MCF 10A (cell line): ENCODE measurements at regions not wholly inside any gene's neighbourhood (a gene's known extent, or its start where the extent isn't known, plus 50 kb on each side); places are given as distances from the start of the nearest gene placed in this dataset.

ENCODE experiments used
- BruUV-seq: library from RNA; stranded (reverse); fragments of 400-500 nt; replicated peaks from 2 replicates; lab custom pipeline; 2021; lab: Mats Ljungman, UMichigan
- CTCF ChIA-PET: fragments of 300-600 bp; sonication (Branson Sonifier 250); formaldehyde crosslinking; extraction: SDS; loops from one replicate; lab custom pipeline; 2021; ENCODE audit warnings: antibody characterized with exemption, inconsistent platforms; lab: Yijun Ruan, JAX
- POLR2A ChIA-PET: fragments of 300-600, 350-650 bp; sonication (Branson Sonifier 250); formaldehyde crosslinking; extraction: SDS; loops from one replicate; lab custom pipeline; 2020; ENCODE audit warnings: antibody characterized with exemption, inconsistent platforms; lab: Yijun Ruan, JAX
- DNase-seq: peaks from one replicate; pipeline ENCODE4 v3.0.0-alpha.2; 2018; ENCODE audit not compliant: unreplicated experiment
- H3K27ac Mint-ChIP-seq: one replicate; pipeline ENCODE4 v1.8.0; 2022; ENCODE audit warnings: mild to moderate bottlenecking, low read depth, mixed read lengths; ENCODE audit not compliant: unreplicated experiment
- H3K27me3 Mint-ChIP-seq: one replicate; pipeline ENCODE4 v1.8.0; 2022; ENCODE audit warnings: mixed read lengths; ENCODE audit not compliant: insufficient read depth, unreplicated experiment
- H3K36me3 Mint-ChIP-seq: one replicate; pipeline ENCODE4 v1.8.0; 2022; ENCODE audit warnings: mild to moderate bottlenecking, moderate library complexity, mixed read lengths; ENCODE audit not compliant: insufficient read depth, unreplicated experiment
- H3K4me1 Mint-ChIP-seq: one replicate; pipeline ENCODE4 v1.8.0; 2022; ENCODE audit warnings: mixed read lengths; ENCODE audit not compliant: insufficient read depth, unreplicated experiment
- H3K4me3 Mint-ChIP-seq: one replicate; pipeline ENCODE4 v1.8.0; 2022; ENCODE audit warnings: mild to moderate bottlenecking, moderate library complexity, mixed read lengths; ENCODE audit not compliant: unreplicated experiment
- H3K9me3 Mint-ChIP-seq: one replicate; pipeline ENCODE4 v1.8.0; 2022; ENCODE audit warnings: mixed read lengths; ENCODE audit not compliant: unreplicated experiment
- intact Hi-C: fragments of 100-400 bp; cut with micrococcal nuclease; formaldehyde crosslinking; loops from 2 replicates; pipeline ENCODE4 v1.14.1; 2022
- TF ChIP-seq, protein P1 (sequence below): fragments of 200-600 bp; IDR thresholded peaks from one replicate; pipeline ENCODE4 v1.8.0; 2022; ENCODE audit warnings: antibody characterized with exemption, mild to moderate bottlenecking; ENCODE audit not compliant: unreplicated experiment

DNA sequence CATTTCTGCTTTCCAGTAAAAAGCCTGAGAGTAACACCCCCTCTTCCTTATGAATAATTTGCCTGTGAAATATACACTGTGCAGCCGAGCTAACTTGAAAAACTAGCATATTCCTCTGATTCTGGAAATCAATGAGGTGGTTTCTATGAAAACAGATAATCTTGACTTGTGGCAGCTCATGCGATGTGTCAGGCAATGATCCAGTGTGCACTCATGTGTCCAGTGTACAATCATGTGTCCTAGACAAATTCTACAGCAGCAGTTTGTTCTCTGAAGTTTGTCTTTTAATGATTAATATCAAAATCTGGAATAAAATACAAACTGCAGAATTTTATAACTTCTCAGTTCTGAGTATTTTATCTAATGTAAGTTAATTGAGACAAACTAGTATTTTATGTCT is 2213.9 kb upstream of the PCDH20 start:
- intact Hi-C loops: no loop called here
- Mint-ChIP-seq H3K27ac (no peak overlapping the region), H3K4me3 (no peak overlapping the region), H3K4me1 (no peaks in the 10 kb centered on the region), H3K27me3 (peaks cover 10% of the 10 kb centered on the region), H3K9me3 (no peaks in the 10 kb centered on the region), H3K36me3 (no peaks in the 10 kb centered on the region)
- ChIA-PET POLR2A (no interaction called here), CTCF (no interaction called here)
- DNase-seq: no peak
- TF ChIP-seq, protein P1, sequence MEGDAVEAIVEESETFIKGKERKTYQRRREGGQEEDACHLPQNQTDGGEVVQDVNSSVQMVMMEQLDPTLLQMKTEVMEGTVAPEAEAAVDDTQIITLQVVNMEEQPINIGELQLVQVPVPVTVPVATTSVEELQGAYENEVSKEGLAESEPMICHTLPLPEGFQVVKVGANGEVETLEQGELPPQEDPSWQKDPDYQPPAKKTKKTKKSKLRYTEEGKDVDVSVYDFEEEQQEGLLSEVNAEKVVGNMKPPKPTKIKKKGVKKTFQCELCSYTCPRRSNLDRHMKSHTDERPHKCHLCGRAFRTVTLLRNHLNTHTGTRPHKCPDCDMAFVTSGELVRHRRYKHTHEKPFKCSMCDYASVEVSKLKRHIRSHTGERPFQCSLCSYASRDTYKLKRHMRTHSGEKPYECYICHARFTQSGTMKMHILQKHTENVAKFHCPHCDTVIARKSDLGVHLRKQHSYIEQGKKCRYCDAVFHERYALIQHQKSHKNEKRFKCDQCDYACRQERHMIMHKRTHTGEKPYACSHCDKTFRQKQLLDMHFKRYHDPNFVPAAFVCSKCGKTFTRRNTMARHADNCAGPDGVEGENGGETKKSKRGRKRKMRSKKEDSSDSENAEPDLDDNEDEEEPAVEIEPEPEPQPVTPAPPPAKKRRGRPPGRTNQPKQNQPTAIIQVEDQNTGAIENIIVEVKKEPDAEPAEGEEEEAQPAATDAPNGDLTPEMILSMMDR: no peak
- BruUV-seq: no TSS peak

DNA sequence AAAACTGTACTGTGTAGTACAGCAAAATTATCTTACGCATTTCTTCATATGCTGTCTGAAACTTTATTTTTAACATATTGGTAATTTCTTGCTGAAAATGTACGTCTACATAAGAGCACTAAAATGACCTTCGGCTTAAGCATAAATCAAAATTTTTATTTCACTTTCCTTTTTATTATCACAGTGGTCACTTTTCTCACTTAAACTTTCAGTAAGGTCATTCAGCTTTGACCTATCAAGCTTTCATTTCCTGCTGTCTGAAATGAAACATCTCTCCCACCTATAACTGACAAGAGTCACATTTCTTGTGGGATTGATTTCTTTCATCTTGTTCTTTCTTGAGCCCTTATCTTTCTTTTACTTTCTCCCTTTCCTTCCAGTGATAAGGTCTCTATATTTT is 2212.7 kb upstream of the PCDH20 start:
- TF ChIP-seq, protein P1: no peak
- ChIA-PET CTCF (no interaction called here), POLR2A (interaction anchor here (0.7 kb wide), 1 partner anchor 11 kb away, joined by 4 read pairs; no protein-coding TSS in a partner anchor)
- no peak for DNase-seq
- no TSS peak for BruUV-seq
- intact Hi-C loops: no loop called here
- H3K27ac Mint-ChIP-seq: peak overlapping the region; percentile 20
- no peaks in the 10 kb centered on the region for H3K4me1 Mint-ChIP-seq
- H3K4me3 Mint-ChIP-seq: no peak overlapping the region
- H3K27me3 Mint-ChIP-seq: peaks cover 10% of the 10 kb centered on the region
- H3K9me3 Mint-ChIP-seq: no peaks in the 10 kb centered on the region
- H3K36me3 Mint-ChIP-seq: no peaks in the 10 kb centered on the region

DNA sequence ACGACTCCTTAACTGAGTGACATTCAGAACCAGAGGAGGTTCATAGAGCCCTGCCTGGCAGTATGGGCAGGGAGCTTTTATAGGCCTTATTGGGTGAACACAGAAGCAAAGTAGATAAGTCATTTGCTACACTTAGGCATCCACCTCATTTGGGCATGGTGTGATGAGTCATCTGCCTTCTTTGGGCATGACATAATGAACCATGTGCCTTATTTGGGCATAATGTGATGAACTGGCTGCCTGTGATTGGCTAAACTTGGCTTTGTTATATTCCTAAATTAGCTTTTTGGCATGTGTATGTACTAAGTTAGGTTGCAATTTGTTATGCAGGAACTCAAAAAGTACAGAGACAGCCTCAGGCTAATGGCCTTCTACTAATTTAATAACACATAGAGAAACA is 2210.2 kb upstream of the PCDH20 start:
- no peak overlapping the region for H3K27ac Mint-ChIP-seq
- no peaks in the 10 kb centered on the region for H3K9me3 Mint-ChIP-seq
- POLR2A ChIA-PET: no interaction called here
- intact Hi-C loops: no loop called here
- H3K27me3 Mint-ChIP-seq: no peaks in the 10 kb centered on the region
- peak; percentile 23 for DNase-seq
- BruUV-seq: no TSS peak
- CTCF ChIA-PET: interaction anchor here (1.5 kb wide), 1 partner anchor 10 kb away, joined by 3 read pairs; no protein-coding TSS in a partner anchor
- TF ChIP-seq, protein P1: no peak
- H3K36me3 Mint-ChIP-seq: no peaks in the 10 kb centered on the region
- no peak overlapping the region for H3K4me3 Mint-ChIP-seq
- H3K4me1 Mint-ChIP-seq: no peaks in the 10 kb centered on the region

DNA sequence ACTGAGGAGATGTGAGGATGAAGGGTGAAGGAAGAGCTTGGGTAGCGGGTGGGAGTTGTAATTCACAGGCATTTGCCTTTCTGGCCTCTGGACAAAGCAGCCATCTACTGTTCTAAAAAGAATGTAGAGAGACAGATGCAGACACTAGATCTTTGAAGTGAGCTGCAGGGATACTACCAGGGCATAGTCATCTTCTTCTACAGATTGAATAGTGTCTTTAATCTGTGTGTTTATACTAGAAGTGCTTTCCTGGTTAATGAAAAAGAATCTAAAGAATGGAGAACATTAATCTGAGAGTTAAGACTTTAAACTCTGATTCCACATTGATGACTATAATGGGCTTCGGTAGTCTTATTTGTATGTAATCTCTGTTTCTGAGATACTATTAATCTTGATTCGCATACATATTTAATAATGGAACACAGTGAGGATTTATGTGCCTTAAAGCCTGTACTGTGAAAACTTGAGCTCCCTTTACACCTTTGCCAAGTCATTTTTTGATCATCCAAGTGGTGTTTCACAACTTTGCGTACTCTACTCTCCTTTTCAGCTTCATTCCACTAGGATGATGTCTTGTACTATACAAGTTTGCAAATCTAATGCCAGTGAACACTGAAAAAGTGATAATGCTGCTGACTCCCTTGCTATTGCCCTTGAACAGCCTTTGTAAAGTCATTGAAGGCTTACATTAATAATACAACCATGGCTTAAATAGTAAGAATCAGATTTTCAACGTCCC is 2199.4 kb upstream of the PCDH20 start:
- no peak overlapping the region for H3K4me3 Mint-ChIP-seq
- no peak overlapping the region for H3K27ac Mint-ChIP-seq
- no TSS peak for BruUV-seq
- no peaks in the 10 kb centered on the region for H3K4me1 Mint-ChIP-seq
- H3K9me3 Mint-ChIP-seq: no peaks in the 10 kb centered on the region
- TF ChIP-seq, protein P1: no peak
- no peak for DNase-seq
- no peaks in the 10 kb centered on the region for H3K27me3 Mint-ChIP-seq
- POLR2A ChIA-PET: no interaction called here
- intact Hi-C loops: no loop called here
- no peaks in the 10 kb centered on the region for H3K36me3 Mint-ChIP-seq
- CTCF ChIA-PET: interaction anchor here (0.6 kb wide), 1 partner anchor 131 kb away, joined by 3 read pairs; no protein-coding TSS in a partner anchor
